ENCODE measurements at regions not wholly inside any gene's neighbourhood (a gene's known extent, or its start where the extent isn't known, plus 50 kb on each side); places are given as distances from the start of the nearest gene placed in this dataset.

DNA sequence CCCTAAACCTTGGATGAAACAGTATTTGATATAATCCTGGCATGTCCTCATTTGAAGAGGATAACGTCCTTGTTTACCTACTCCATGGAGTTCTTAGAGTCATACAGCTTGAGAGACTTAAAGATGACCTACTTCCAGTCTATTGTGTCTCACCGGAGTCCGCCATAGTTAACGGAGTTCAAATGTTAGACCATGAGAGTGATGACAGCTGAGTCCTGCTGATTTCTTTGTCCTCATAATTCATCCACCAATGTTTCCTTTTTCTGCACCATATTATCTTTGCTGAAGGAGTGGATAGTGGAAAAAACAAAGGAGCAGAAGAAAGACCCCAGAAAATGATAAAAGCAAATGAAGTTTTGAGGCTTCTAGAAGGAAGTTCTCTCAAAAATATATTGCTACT lies 75.8 kb upstream of the HIF1A start:
- no peaks in the 10 kb centered on the region; the same call in 2 of the 3 replicates for H3K36me3 Mint-ChIP-seq (ENCODE audit: low read depth)
- H3K4me1 Mint-ChIP-seq = peaks cover 13% of the 10 kb centered on the region
- Histone ChIP-seq H3F3A (replicated peaks; ENCODE audit: low read depth) (no peaks in the 10 kb centered on the region), H3K4me1 (ENCODE audit: insufficient read depth) (peaks cover 12% of the 10 kb centered on the region; the same call in 1 of the 2 replicates), H2AFZ (0 out of 2 replicates have a peak overlapping the region, but pooled peaks have one; percentile 64), H3K36me3 (ENCODE audit: insufficient read depth) (no peaks in the 10 kb centered on the region), H3K79me2 (replicated peaks; ENCODE audit: insufficient read depth) (no peaks in the 10 kb centered on the region), H3K27ac (ENCODE audit: low read depth) (no peak overlapping the region), H3K9me2 (ENCODE audit: insufficient read depth) (0 out of 2 replicates have a peak, but pooled peaks cover 4% of the 10 kb centered on the region), H3K4me2 (no peak overlapping the region), H3K4me3 (no peak overlapping the region), H3K27me3 (ENCODE audit: insufficient read depth) (no peaks in the 10 kb centered on the region), H4K20me1 (replicated peaks; ENCODE audit: insufficient read depth) (no peaks in the 10 kb centered on the region)
- no peak overlapping the region for H3K27ac Mint-ChIP-seq
- H3K27me3 Mint-ChIP-seq (ENCODE audit: insufficient read depth, low read depth, poor library complexity) = no peaks in the 10 kb centered on the region
- no peaks in the 10 kb centered on the region; the same call in 2 of the 3 replicates for H3K9me3 Mint-ChIP-seq
- TF ChIP-seq EZH2phosphoT487 (IDR thresholded peaks at IDR 0.05; ENCODE audit: unreplicated experiment) (no peak), POLR2AphosphoS5 (IDR thresholded peaks at IDR 0.05; ENCODE audit: low read depth) (no peak), REST (IDR thresholded peaks at IDR 0.05; ENCODE audit: unreplicated experiment) (no peak), STAT1 (IDR thresholded peaks at IDR 0.05; ENCODE audit: unreplicated experiment) (no peak), JUNB (IDR thresholded peaks at IDR 0.05; ENCODE audit: unreplicated experiment) (no peak), ZNF114 (CRISPR knock-in tag; IDR thresholded peaks at IDR 0.05) (no peak), ZNF331 (CRISPR knock-in tag; IDR thresholded peaks at IDR 0.05; ENCODE audit: low read depth) (no peak), ETS1 (IDR thresholded peaks at IDR 0.05) (no peak), CREB1 (CRISPR knock-in tag; IDR thresholded peaks at IDR 0.05; ENCODE audit: low read depth) (no peak), EZH2 (IDR thresholded peaks at IDR 0.05; ENCODE audit: low read depth, unreplicated experiment) (no peak), NANOG (IDR thresholded peaks at IDR 0.05; ENCODE audit: borderline replicate concordance) (no peak)
- TF ChIP-seq, protein P1, sequence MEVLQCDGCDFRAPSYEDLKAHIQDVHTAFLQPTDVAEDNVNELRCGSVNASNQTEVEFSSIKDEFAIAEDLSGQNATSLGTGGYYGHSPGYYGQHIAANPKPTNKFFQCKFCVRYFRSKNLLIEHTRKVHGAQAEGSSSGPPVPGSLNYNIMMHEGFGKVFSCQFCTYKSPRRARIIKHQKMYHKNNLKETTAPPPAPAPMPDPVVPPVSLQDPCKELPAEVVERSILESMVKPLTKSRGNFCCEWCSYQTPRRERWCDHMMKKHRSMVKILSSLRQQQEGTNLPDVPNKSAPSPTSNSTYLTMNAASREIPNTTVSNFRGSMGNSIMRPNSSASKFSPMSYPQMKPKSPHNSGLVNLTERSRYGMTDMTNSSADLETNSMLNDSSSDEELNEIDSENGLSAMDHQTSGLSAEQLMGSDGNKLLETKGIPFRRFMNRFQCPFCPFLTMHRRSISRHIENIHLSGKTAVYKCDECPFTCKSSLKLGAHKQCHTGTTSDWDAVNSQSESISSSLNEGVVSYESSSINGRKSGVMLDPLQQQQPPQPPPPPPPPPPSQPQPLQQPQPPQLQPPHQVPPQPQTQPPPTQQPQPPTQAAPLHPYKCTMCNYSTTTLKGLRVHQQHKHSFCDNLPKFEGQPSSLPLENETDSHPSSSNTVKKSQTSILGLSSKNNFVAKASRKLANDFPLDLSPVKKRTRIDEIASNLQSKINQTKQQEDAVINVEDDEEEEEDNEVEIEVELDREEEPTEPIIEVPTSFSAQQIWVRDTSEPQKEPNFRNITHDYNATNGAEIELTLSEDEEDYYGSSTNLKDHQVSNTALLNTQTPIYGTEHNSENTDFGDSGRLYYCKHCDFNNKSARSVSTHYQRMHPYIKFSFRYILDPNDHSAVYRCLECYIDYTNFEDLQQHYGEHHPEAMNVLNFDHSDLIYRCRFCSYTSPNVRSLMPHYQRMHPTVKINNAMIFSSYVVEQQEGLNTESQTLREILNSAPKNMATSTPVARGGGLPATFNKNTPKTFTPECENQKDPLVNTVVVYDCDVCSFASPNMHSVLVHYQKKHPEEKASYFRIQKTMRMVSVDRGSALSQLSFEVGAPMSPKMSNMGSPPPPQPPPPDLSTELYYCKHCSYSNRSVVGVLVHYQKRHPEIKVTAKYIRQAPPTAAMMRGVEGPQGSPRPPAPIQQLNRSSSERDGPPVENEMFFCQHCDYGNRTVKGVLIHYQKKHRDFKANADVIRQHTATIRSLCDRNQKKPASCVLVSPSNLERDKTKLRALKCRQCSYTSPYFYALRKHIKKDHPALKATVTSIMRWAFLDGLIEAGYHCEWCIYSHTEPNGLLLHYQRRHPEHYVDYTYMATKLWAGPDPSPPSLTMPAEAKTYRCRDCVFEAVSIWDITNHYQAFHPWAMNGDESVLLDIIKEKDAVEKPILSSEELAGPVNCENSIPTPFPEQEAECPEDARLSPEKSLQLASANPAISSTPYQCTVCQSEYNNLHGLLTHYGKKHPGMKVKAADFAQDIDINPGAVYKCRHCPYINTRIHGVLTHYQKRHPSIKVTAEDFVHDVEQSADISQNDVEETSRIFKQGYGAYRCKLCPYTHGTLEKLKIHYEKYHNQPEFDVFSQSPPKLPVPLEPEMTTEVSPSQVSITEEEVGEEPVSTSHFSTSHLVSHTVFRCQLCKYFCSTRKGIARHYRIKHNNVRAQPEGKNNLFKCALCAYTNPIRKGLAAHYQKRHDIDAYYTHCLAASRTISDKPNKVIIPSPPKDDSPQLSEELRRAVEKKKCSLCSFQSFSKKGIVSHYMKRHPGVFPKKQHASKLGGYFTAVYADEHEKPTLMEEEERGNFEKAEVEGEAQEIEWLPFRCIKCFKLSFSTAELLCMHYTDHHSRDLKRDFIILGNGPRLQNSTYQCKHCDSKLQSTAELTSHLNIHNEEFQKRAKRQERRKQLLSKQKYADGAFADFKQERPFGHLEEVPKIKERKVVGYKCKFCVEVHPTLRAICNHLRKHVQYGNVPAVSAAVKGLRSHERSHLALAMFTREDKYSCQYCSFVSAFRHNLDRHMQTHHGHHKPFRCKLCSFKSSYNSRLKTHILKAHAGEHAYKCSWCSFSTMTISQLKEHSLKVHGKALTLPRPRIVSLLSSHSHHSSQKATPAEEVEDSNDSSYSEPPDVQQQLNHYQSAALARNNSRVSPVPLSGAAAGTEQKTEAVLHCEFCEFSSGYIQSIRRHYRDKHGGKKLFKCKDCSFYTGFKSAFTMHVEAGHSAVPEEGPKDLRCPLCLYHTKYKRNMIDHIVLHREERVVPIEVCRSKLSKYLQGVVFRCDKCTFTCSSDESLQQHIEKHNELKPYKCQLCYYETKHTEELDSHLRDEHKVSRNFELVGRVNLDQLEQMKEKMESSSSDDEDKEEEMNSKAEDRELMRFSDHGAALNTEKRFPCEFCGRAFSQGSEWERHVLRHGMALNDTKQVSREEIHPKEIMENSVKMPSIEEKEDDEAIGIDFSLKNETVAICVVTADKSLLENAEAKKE (CRISPR knock-in tag; IDR thresholded peaks at IDR 0.05) = no peak
- H3K4me3 Mint-ChIP-seq = no peak overlapping the region
- ATAC-seq (no peak), DNase-seq (ENCODE audit: low spot score) (no peak)
